Endothelial cell of umbilical vein (primary cell): ENCODE measurements at regions not wholly inside any gene's neighbourhood (a gene's known extent, or its start where the extent isn't known, plus 50 kb on each side); places are given as distances from the start of the nearest gene placed in this dataset.

ENCODE experiments used
- EZH2 ChIP-seq: IDR thresholded peaks from 2 replicates; pipeline ENCODE4 v1.6.1; 2012; ENCODE audit warnings: borderline replicate concordance, low read depth, mild to moderate bottlenecking, moderate library complexity, low read length, inconsistent platforms; ENCODE audit not compliant: severe bottlenecking
- FOS ChIP-seq: IDR thresholded peaks from 2 replicates; pipeline ENCODE4 v1.6.1; 2011; ENCODE audit warnings: mild to moderate bottlenecking, low read length, moderate library complexity, borderline replicate concordance; ENCODE audit not compliant: insufficient read depth
- JUN ChIP-seq: IDR thresholded peaks from 2 replicates; pipeline ENCODE4 v1.6.1; 2011; ENCODE audit warnings: borderline replicate concordance, low read depth; ENCODE audit not compliant: insufficient read length, insufficient read depth
- POLR2A ChIP-seq: IDR thresholded peaks from 2 replicates; pipeline ENCODE4 v1.6.1; 2012; ENCODE audit warnings: low read depth, mild to moderate bottlenecking, control low read depth, low read length
- POLR2AphosphoS5 ChIP-seq: IDR thresholded peaks from 2 replicates; pipeline ENCODE4 v1.6.1; 2012; ENCODE audit warnings: low read depth, mild to moderate bottlenecking, control low read depth, low read length, moderate library complexity; ENCODE audit not compliant: insufficient read depth
- TF ChIP-seq, protein P1 (sequence below): IDR thresholded peaks from 2 replicates; pipeline ENCODE4 v1.6.1; 2011; ENCODE audit not compliant: insufficient read depth, insufficient read length
- TF ChIP-seq, protein P2 (sequence below), 2 donors: IDR thresholded peaks; 1 replicate in 1 of 2; 2 replicates in 1 of 2; pipeline ENCODE4 v1.5.1; 2011; ENCODE audit warnings: low read length in 2 of 2, mild to moderate bottlenecking in 2 of 2, moderate library complexity in 2 of 2, control low read depth in 1 of 2, inconsistent platforms in 1 of 2, low read depth in 1 of 2; ENCODE audit not compliant: insufficient read depth in 1 of 2; ENCODE audit errors: extremely low read depth in 1 of 2

DNA sequence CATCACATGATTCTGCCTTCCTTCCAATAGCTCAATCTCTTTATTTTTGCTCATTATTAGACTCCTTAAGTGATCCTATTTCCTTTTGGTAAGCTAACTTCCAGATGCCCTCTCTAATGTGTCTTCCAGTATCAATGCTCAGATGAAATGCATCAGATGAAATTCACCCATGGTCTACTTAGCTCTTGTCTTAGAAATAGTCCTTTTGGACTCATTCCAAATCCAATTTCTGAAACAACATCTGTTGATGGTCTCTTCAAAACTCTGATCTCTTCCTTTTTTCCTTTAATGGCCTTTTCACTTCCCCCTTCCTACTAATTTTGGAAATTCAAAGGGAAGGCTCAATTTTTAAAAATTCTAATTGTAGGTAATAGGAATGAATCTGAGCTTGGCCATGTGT is 81.1 kb upstream of the GREM2 start:
- TF ChIP-seq POLR2A: no peak
- TF ChIP-seq, protein P1, sequence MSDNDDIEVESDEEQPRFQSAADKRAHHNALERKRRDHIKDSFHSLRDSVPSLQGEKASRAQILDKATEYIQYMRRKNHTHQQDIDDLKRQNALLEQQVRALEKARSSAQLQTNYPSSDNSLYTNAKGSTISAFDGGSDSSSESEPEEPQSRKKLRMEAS: no peak
- TF ChIP-seq, protein P2, sequence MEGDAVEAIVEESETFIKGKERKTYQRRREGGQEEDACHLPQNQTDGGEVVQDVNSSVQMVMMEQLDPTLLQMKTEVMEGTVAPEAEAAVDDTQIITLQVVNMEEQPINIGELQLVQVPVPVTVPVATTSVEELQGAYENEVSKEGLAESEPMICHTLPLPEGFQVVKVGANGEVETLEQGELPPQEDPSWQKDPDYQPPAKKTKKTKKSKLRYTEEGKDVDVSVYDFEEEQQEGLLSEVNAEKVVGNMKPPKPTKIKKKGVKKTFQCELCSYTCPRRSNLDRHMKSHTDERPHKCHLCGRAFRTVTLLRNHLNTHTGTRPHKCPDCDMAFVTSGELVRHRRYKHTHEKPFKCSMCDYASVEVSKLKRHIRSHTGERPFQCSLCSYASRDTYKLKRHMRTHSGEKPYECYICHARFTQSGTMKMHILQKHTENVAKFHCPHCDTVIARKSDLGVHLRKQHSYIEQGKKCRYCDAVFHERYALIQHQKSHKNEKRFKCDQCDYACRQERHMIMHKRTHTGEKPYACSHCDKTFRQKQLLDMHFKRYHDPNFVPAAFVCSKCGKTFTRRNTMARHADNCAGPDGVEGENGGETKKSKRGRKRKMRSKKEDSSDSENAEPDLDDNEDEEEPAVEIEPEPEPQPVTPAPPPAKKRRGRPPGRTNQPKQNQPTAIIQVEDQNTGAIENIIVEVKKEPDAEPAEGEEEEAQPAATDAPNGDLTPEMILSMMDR (IDR thresholded peaks at IDR 0.05; ENCODE audit: extremely low read depth in 1 of 2, insufficient read depth in 1 of 2, low read depth in 1 of 2, low read length in 2 of 2): no peak
- TF ChIP-seq FOS: no peak
- no peak for TF ChIP-seq POLR2AphosphoS5
- TF ChIP-seq JUN: no peak
- TF ChIP-seq EZH2: no peak
